Prostate gland (tissue), 2 donors: ENCODE measurements at regions not wholly inside any gene's neighbourhood (a gene's known extent, or its start where the extent isn't known, plus 50 kb on each side); places are given as distances from the start of the nearest gene placed in this dataset.

Experiments used
- DNase-seq: peaks from one replicate; pipeline ENCODE4 v3.0.0-alpha.2; 2019; ENCODE audit warnings: low spot score
- H3K27ac ChIP-seq, 2 donors: fragments of 200-600 bp; sonication (generic); 2 replicates each; pipeline ENCODE4 v1.5.1; 2017 to 2019
- H3K27me3 ChIP-seq: fragments of 200-600 bp; sonication (generic); replicated peaks from 2 replicates; pipeline ENCODE4 v1.5.1; 2019; ENCODE audit not compliant: insufficient read depth
- H3K36me3 ChIP-seq, 2 donors: fragments of 200-600 bp; sonication (generic); 1 replicate in 1 of 2; 2 replicates in 1 of 2; pipeline versions ENCODE4 v1.5.1 to v1.8.1; 2017 to 2019
- H3K4me1 ChIP-seq: fragments of 200-600 bp; sonication (generic); replicated peaks from 2 replicates; pipeline ENCODE4 v1.5.1; 2019
- H3K4me3 ChIP-seq, 2 donors: fragments of 200-600 bp; sonication (generic); 2 replicates each; pipeline ENCODE4 v1.5.1; 2017 to 2019
- H3K9me3 ChIP-seq: fragments of 200-600 bp; sonication (generic); 2 replicates; pipeline ENCODE4 v1.5.1; 2017
- CTCF ChIP-seq, 4 experiments: fragments of 200-600 bp in 2 of 4; fragments of 450-650 bp in 2 of 4; sonication (generic) in 2 of 4; IDR thresholded peaks; 1 replicate in 3 of 4; 2 replicates in 1 of 4; pipeline ENCODE4 v1.5.1; 2016 to 2019; ENCODE audit warnings: antibody characterized with exemption in 4 of 4, mild to moderate bottlenecking in 2 of 4, moderate library complexity in 2 of 4
- POLR2A ChIP-seq: fragments of 450-650 bp; IDR thresholded peaks from one replicate; pipeline ENCODE4 v1.6.1; 2016; ENCODE audit warnings: antibody characterized with exemption, mild to moderate bottlenecking
- POLR2AphosphoS5 ChIP-seq: sonication (generic); formaldehyde crosslinking; IDR thresholded peaks from one replicate; pipeline ENCODE4 v1.6.1; 2017; ENCODE audit warnings: antibody characterized with exemption
- WGBS: methylation state at CpG from one replicate; pipeline ENCODE4 v1.1.5; 2018; 5-methylcytosine and 5-hydroxymethylcytosine counted together
- intact Hi-C: fragments of 100-400 bp; cut with DNase I; formaldehyde crosslinking; loops from one replicate; pipeline ENCODE4 v1.14.2; 2022

GRCh38 chr2:41141146-41141791, 689.4 kb upstream of the SLC8A1 start:
- H3K4me3 ChIP-seq = no peak overlapping the region
- no peak overlapping the region for H3K27ac ChIP-seq
- no peaks in the 10 kb centered on the region for H3K36me3 ChIP-seq
- H3K9me3 ChIP-seq = no peaks in the 10 kb centered on the region
- TF ChIP-seq POLR2A (no peak), CTCF (IDR thresholded peaks at IDR 0.05) (no peak), POLR2AphosphoS5 (no peak)
- DNase-seq = no peak
- H3K27me3 ChIP-seq = no peaks in the 10 kb centered on the region
- 96% methylated on average over 5 of the region's 5 CpGs for WGBS
- H3K4me1 ChIP-seq = no peaks in the 10 kb centered on the region
- intact Hi-C loops = no loop called here

GRCh38 chr2:41142478-41142877, 690.6 kb upstream of the SLC8A1 start:
- WGBS = 44% methylated on average over 1 of the region's 1 CpG
- DNase-seq = no peak
- Histone ChIP-seq H3K36me3 (no peaks in the 10 kb centered on the region), H3K27me3 (no peaks in the 10 kb centered on the region), H3K27ac (no peak overlapping the region), H3K4me1 (no peaks in the 10 kb centered on the region), H3K4me3 (no peak overlapping the region), H3K9me3 (no peaks in the 10 kb centered on the region)
- TF ChIP-seq POLR2A = no peak
- no peak for TF ChIP-seq CTCF (IDR thresholded peaks at IDR 0.05)
- no peak for TF ChIP-seq POLR2AphosphoS5
- intact Hi-C loops = no loop called here

GRCh38 chr2:41145066-41145465, 693.2 kb upstream of the SLC8A1 start:
- Histone ChIP-seq H3K9me3 (no peaks in the 10 kb centered on the region), H3K4me1 (no peaks in the 10 kb centered on the region), H3K4me3 (no peak overlapping the region), H3K27me3 (no peaks in the 10 kb centered on the region), H3K36me3 (no peaks in the 10 kb centered on the region), H3K27ac (no peak overlapping the region)
- no peak for DNase-seq
- intact Hi-C loops = no loop called here
- TF ChIP-seq POLR2AphosphoS5 (no peak), POLR2A (no peak), CTCF (IDR thresholded peaks at IDR 0.05) (no peak)
- 88% methylated on average over 1 of the region's 1 CpG for WGBS

GRCh38 chr2:41149054-41149453, 697.2 kb upstream of the SLC8A1 start:
- Histone ChIP-seq H3K36me3 (no peaks in the 10 kb centered on the region), H3K4me1 (no peaks in the 10 kb centered on the region), H3K27ac (no peak overlapping the region), H3K27me3 (no peaks in the 10 kb centered on the region), H3K9me3 (no peaks in the 10 kb centered on the region), H3K4me3 (no peak overlapping the region)
- DNase-seq = no peak
- WGBS = 34% methylated on average over 1 of the region's 1 CpG
- intact Hi-C loops = no loop called here
- no peak for TF ChIP-seq POLR2A
- TF ChIP-seq CTCF (IDR thresholded peaks at IDR 0.05) = no peak
- peak; percentile 15 for TF ChIP-seq POLR2AphosphoS5

GRCh38 chr2:41151746-41152145, 699.9 kb upstream of the SLC8A1 start:
- WGBS = 84% methylated on average over 4 of the region's 4 CpGs
- intact Hi-C loops = no loop called here
- H3K9me3 ChIP-seq = no peaks in the 10 kb centered on the region

More at GRCh38 chr2:41151746-41152145, 699.9 kb upstream of the SLC8A1 start:
- no peaks in the 10 kb centered on the region for H3K36me3 ChIP-seq
- no peak for TF ChIP-seq POLR2AphosphoS5
- TF ChIP-seq CTCF (IDR thresholded peaks at IDR 0.05) = no peak
- no peak for TF ChIP-seq POLR2A
- DNase-seq = no peak
- no peaks in the 10 kb centered on the region for H3K4me1 ChIP-seq
- no peak overlapping the region for H3K27ac ChIP-seq
- H3K4me3 ChIP-seq = no peak overlapping the region
- H3K27me3 ChIP-seq = no peaks in the 10 kb centered on the region
